ENCODE measurements at regions not wholly inside any gene's neighbourhood (a gene's known extent, or its start where the extent isn't known, plus 50 kb on each side); places are given as distances from the start of the nearest gene placed in this dataset.

DNA sequence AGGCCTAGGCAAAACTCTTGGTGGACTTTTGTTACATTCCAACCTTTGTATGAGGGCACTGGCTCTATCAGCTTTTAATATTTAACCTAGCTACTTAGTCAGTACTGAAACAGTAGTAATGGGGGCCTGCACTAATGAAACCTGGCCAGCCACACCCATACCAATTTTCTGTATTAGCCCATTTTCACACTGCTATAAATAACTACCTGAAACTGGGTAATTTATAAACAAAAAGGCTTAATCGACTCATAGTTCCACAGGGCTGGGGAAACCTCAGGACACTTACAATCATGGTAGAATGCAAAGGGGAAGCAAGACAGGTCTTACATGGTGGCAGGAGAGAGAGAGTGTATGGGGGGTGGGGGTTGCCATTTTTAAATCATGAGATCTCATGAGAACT, 245.7 kb upstream of the RGS18 start:
- TF ChIP-seq ZNF8 (CRISPR knock-in tag; IDR thresholded peaks at IDR 0.05) = no peak
- TF ChIP-seq, protein P1, sequence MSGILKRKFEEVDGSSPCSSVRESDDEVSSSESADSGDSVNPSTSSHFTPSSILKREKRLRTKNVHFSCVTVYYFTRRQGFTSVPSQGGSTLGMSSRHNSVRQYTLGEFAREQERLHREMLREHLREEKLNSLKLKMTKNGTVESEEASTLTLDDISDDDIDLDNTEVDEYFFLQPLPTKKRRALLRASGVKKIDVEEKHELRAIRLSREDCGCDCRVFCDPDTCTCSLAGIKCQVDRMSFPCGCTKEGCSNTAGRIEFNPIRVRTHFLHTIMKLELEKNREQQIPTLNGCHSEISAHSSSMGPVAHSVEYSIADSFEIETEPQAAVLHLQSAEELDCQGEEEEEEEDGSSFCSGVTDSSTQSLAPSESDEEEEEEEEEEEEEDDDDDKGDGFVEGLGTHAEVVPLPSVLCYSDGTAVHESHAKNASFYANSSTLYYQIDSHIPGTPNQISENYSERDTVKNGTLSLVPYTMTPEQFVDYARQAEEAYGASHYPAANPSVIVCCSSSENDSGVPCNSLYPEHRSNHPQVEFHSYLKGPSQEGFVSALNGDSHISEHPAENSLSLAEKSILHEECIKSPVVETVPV (CRISPR knock-in tag; IDR thresholded peaks at IDR 0.05) = no peak
- no peak for TF ChIP-seq ZC3H10 (CRISPR knock-in tag; IDR thresholded peaks at IDR 0.05)
- no peak for TF ChIP-seq ZFP30 (CRISPR knock-in tag; IDR thresholded peaks at IDR 0.05)
- TF ChIP-seq OSR1 (CRISPR knock-in tag; IDR thresholded peaks at IDR 0.05) = no peak
- TF ChIP-seq, protein P2, sequence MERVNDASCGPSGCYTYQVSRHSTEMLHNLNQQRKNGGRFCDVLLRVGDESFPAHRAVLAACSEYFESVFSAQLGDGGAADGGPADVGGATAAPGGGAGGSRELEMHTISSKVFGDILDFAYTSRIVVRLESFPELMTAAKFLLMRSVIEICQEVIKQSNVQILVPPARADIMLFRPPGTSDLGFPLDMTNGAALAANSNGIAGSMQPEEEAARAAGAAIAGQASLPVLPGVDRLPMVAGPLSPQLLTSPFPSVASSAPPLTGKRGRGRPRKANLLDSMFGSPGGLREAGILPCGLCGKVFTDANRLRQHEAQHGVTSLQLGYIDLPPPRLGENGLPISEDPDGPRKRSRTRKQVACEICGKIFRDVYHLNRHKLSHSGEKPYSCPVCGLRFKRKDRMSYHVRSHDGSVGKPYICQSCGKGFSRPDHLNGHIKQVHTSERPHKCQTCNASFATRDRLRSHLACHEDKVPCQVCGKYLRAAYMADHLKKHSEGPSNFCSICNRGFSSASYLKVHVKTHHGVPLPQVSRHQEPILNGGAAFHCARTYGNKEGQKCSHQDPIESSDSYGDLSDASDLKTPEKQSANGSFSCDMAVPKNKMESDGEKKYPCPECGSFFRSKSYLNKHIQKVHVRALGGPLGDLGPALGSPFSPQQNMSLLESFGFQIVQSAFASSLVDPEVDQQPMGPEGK (CRISPR knock-in tag; IDR thresholded peaks at IDR 0.05; ENCODE audit: borderline replicate concordance) = no peak

Measured in SK-N-SH treated with all-trans-retinoic acid at 6 μM for 48 hours (cell line).